ENCODE measurements at regions not wholly inside any gene's neighbourhood (a gene's known extent, or its start where the extent isn't known, plus 50 kb on each side); places are given as distances from the start of the nearest gene placed in this dataset.
"Not testable (repeated sequence)": the region's sequence is repeated elsewhere in the genome, so short reads cannot be mapped to it uniquely, and the experiment has no call there.

- not testable (repeated sequence) for TF ChIP-seq EP300 (IDR thresholded peaks at IDR 0.05; ENCODE audit: borderline replicate concordance in 1 of 2, low read depth in 1 of 2, low read length in 1 of 2); MAX (IDR thresholded peaks at IDR 0.05; ENCODE audit: low read depth); CHD2 (IDR thresholded peaks at IDR 0.05; ENCODE audit: low read length, partially characterized antibody); CTCF (IDR thresholded peaks at IDR 0.05); MXI1 (IDR thresholded peaks at IDR 0.05; ENCODE audit: low read depth, low read length); RAD21 (IDR thresholded peaks at IDR 0.05; ENCODE audit: low read length); RCOR1 (IDR thresholded peaks at IDR 0.05; ENCODE audit: low read length)
Observed at GRCh38 chr22:46048661-46049060, 71.7 kb upstream of the WNT7B start.
